Tibial nerve (tissue), 3 donors: ENCODE measurements at regions not wholly inside any gene's neighbourhood (a gene's known extent, or its start where the extent isn't known, plus 50 kb on each side); places are given as distances from the start of the nearest gene placed in this dataset.

ENCODE experiments used
- CTCF ChIP-seq, 5 experiments: fragments of 200-600 bp in 3 of 5; fragments of 450-650 bp in 2 of 5; sonication (generic) in 3 of 5; IDR thresholded peaks; one replicate each; pipeline ENCODE4 v1.5.1; 2016 to 2019; ENCODE audit warnings: antibody characterized with exemption in 5 of 5, mild to moderate bottlenecking in 3 of 5, moderate library complexity in 2 of 5
- POLR2A ChIP-seq, 2 donors: fragments of 450-650 bp; IDR thresholded peaks; one replicate each; pipeline ENCODE4 v1.6.1; 2017; ENCODE audit warnings: antibody characterized with exemption in 2 of 2, mild to moderate bottlenecking in 2 of 2, moderate library complexity in 2 of 2

- no peak for TF ChIP-seq POLR2A (IDR thresholded peaks at IDR 0.05)
- TF ChIP-seq CTCF (IDR thresholded peaks at IDR 0.05) = no peak
Observed at GRCh38 chr12:77471801-77472200, 358.9 kb upstream of the NAV3 start.
